SK-MEL-5 (cell line): ENCODE measurements at regions not wholly inside any gene's neighbourhood (a gene's known extent, or its start where the extent isn't known, plus 50 kb on each side); places are given as distances from the start of the nearest gene placed in this dataset.

Source experiments
- DNase-seq: peaks from one replicate; pipeline ENCODE4 v3.0.0-alpha.2; 2016; ENCODE audit warnings: low read depth, low spot score
- in situ Hi-C: cut with HindIII; loops from 2 replicates; pipeline ENCODE4 v1.10.0; 2016; ENCODE audit warnings: low sequenced_read_pairs, high pct_unique_total_duplicates, low pct_unique_long_range_greater_than_20kb

GRCh38 chr20:10792291-10792690 is 118.5 kb upstream of the JAG1 start:
- in situ Hi-C loops = no loop called here
- no peak for DNase-seq

DNA sequence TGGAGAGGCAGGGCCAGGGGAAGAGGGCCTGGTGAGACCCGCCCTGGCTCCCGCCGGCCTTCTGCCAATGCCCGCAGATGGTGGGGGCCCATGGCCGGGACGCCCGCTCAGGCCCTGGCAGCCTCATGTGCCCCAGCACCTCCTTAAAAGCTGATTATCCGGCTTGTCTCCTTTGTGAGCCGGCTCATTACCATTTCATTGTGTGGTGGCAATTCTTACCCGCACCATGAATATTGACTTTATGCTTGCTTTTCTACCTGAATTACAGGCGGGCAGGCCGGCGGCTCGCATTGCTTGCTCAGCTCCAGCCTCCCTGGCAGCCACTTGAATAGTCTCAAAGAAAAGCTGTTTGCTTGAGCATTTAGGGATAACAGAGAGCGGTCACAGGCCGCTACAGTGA is 120.0 kb upstream of the JAG1 start:
- in situ Hi-C loops = no loop called here
- DNase-seq = no peak

GRCh38 chr20:10794765-10795164 is 121.0 kb upstream of the JAG1 start:
- no peak for DNase-seq
- in situ Hi-C loops = no loop called here

DNA sequence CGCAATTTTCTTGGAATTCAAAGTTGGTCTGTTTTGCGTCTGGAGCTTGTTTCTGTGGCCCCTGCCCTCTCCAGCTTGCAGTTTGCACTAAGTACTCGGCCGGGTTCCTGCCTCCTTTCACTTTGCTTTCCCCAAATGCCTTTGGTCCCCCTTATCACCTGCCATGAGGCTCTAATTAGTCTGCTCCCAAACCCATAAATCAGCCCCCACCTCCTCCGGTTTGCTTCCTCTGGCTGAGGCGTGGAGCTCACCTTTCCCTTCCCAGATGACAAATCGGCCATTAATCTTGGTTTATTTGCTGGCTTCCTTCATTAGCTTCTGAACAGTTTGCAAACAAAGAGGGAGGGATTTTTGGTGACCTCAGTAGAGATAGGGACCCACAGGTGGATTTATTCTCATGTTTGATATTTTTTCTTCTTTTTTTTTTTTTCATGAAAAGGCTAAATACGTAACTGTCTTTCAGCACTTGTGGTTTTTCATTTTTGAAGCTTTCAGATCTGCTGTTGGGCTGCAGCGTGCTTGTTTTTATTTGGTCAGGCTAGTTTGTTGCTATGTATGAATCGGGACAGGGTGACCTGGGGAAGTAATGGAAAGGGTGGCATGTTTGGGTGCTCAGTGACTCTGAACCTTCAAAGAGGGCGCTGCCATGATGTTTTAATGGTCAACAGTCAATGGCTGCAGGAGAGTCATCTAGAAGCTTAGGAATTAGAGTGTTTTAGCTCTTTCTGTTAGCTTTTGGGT is 121.7 kb upstream of the JAG1 start:
- in situ Hi-C loops = no loop called here
- no peak for DNase-seq

DNA sequence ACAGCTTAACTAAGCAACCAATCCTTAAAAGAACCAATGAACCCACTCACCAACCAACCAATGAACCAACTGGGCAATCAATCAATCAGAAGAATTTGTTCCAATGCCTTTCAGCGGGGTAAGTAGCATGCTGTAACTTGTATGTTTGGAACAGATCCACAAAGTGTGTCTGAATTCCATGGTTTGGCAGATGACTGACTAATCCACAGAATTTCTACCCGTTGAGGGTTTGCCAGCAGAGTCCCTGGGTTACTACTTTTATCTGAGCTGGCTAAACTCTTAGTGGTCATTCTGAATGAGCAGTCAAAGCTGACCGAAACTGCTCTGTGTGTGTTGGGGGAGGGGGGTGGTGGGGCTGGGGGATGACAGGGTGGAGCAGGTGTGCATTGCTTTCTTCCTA is 125.0 kb upstream of the JAG1 start:
- DNase-seq = no peak
- in situ Hi-C loops = no loop called here

GRCh38 chr20:10799735-10800134 is 125.9 kb upstream of the JAG1 start:
- in situ Hi-C loops = no loop called here
- no peak for DNase-seq

- in situ Hi-C loops = no loop called here
- DNase-seq = no peak
These were observed 126.5 kb upstream of the JAG1 start for GRCh38 chr20:10800288-10800687.

GRCh38 chr20:10802236-10802635 is 128.4 kb upstream of the JAG1 start:
- DNase-seq = no peak
- in situ Hi-C loops = no loop called here

DNA sequence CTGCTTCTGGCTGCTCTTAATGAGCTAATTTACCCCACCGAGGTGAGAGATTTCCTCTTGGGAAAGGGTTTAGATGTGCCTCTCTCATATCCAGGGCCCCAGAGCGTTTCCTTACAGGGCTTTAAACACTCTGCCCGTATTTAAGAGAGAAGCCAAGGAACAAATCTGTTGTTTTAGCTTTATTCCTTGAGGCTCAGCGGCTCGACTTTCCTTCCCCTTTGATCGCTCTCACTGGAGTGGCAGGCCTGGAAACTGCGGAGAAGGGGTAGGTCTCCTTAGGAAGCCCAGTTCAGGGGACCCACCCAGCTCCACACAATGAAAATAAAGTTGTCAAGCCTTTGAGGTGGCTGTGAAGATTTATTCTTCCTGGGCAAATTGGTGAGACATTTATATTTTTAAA is 132.0 kb upstream of the JAG1 start:
- in situ Hi-C loops = no loop called here
- DNase-seq = no peak

GRCh38 chr20:10806539-10806938 is 132.7 kb upstream of the JAG1 start:
- DNase-seq = no peak
- in situ Hi-C loops = no loop called here

DNA sequence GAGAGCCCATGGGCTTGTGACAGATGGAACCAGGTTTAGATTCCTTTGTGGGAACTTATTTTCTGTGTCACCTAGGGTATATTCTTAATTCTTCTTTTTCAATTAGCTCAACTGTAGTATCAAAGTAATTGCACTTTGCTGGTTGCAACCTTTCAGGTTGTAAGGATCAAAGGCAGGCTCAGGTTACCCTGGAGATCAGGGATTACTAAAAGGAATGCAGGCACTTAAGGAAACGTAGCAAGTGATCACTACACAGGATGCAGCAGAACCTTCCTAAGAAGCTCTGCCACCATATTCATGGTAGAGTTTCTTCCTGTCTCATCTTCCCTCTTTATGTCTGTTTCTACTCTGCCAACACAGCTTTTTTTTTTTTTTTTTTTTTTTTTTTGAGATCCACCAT is 133.2 kb upstream of the JAG1 start:
- no peak for DNase-seq
- in situ Hi-C loops = no loop called here

DNA sequence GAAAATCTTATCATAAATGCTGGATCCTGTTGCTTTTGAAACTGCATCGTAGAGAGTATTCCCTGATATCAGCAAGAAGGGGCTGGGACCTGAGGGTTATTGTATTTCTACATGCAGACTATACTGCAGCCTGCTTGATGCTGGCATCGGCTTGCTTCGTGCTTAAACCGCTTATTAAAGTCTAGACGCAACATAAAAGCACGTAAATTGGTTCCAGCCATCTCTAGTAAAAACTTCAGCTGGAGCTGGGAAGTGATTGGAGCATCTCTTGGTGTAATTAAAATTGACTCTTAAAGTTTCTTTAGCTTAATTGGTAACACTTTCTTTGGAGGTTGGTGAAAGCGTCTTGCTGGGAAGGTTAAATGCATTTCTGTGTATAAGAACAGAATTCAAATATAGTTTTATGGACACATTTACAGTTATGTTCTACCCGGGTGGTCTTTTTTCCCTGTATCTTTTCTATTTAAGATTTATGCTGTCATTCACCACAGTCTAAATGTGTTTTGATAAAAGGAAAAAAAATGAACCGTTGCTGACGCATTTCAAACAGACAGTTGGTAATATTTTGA is 139.0 kb upstream of the JAG1 start:
- DNase-seq = no peak
- in situ Hi-C loops = no loop called here

- in situ Hi-C loops = no loop called here
- DNase-seq = no peak
These were observed 149.8 kb upstream of the JAG1 start for GRCh38 chr20:10823585-10823984.

DNA sequence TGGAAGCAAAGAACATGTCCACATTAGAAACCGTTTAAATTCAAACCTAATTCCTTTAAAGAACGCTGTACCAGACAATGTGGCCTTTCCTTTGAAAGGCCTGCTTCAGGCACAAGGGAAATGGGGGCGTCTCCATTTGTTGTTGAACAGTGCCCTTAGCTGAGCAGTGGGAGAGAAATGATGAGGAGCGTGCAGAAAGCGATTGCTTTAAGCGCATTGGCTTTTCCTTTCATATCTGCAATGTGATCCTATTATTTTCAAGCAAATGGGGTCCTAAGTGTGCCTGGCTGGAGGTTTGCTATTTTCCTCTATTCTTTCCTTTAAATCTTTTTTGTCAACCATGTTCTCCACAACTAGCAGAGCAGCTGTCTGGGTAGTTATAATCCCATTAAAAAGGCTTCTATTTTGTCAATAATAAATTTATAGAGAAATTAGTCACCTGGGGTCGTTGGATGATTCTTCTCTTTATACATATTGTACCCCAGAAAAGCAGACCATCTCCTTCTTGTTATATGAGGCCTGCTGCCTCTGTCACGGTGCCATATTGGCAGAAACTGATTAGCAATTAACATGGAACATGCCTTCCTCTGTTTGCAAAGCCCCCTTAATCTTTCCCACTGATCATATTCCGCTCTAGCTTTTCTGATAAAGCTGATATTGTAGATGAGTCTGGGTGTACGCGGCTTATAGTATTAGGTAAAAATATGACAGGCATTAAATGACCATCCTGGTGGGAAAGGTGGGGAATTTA is 151.1 kb upstream of the JAG1 start:
- DNase-seq = no peak
- in situ Hi-C loops = no loop called here

DNA sequence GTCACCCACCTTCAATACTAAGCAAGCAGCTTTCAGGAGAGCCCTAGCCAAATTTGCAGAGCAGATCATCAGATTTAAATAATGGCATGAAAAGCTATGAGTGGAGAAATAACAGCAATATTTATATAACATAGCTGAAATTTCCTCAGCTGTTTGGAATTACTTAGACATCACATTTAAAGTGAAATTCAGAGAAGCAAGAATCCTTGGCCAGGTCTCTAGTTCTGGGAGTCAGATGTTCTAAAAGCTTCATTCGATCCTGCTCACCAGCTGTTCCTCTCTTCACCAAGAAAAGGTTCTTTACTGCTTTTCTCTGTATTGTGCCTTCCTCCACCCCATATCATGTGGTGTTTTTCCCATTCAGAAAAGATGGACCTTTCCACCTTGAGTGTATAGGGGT is 152.3 kb upstream of the JAG1 start:
- DNase-seq = no peak
- in situ Hi-C loops = no loop called here

DNA sequence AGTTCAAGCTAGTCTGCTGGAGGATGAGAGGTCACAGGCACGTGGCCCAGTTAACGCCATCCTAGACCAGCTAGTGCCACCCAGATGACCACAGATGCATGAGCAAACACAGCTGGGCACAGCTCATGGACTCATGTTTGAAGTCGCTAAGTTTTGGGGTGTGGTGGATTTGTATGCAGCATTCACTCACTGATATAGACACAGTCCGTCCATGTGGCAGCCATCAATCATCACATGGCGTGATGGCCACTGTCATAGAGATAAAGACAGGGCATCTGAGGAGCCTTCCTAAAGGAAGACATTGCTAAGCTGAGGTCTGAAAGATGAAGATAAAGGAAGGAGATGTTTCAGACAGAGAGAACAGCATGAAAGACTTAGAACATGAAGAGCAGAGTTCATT is 154.4 kb upstream of the JAG1 start:
- in situ Hi-C loops = no loop called here
- no peak for DNase-seq

DNA sequence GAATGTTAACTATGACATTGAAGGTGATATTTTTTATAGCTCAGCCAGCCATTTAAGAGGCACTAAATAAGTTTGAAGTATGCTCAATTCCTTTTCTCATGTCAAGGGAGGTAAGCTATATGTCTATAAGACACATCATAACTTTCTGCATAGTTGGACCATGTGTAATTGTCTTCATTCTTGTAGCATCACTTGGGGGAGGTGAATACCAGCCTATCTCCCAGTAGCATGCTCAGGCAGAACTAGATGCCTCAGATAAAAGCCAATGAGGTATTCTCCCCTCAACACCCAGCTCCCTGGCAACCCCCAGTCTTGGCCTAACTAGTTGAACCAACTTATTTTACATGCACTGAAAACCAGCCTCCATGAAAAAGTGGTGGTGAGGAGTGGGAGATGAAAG is 158.3 kb upstream of the JAG1 start:
- in situ Hi-C loops = no loop called here
- no peak for DNase-seq

DNA sequence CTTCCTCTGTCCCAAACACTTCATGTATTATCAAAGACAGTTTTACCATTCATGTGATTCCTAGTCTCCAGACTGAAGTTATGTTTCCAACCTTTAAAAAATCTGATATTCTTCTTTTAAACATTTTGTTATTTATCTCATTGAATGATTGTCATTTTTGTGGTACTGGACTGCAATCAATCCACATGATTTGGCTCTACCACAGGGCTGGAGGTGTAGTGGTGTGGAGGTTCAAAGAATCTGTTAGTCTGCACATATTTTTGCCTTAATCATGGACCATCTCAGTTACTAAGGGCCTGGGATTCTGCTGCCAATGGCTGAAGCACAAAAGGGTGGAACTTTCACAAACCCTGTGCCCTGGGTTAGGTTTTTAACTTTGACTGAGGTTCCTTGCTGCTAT is 164.1 kb upstream of the JAG1 start:
- in situ Hi-C loops = no loop called here
- DNase-seq = no peak

- in situ Hi-C loops = no loop called here
- DNase-seq = no peak
These were observed 168.3 kb upstream of the JAG1 start for GRCh38 chr20:10842116-10842515.
